HG03460 (cell line): ENCODE measurements at regions not wholly inside any gene's neighbourhood (a gene's known extent, or its start where the extent isn't known, plus 50 kb on each side); places are given as distances from the start of the nearest gene placed in this dataset.
"Not testable (repeated sequence)": the region's sequence is repeated elsewhere in the genome, so short reads cannot be mapped to it uniquely, and the experiment has no call there.

Experiments used
- ATAC-seq: cut with Tn5 transposase; IDR thresholded peaks from one replicate; pipeline ENCODE4 v1.9.1; 2021; ENCODE audit not compliant: unreplicated experiment

DNA sequence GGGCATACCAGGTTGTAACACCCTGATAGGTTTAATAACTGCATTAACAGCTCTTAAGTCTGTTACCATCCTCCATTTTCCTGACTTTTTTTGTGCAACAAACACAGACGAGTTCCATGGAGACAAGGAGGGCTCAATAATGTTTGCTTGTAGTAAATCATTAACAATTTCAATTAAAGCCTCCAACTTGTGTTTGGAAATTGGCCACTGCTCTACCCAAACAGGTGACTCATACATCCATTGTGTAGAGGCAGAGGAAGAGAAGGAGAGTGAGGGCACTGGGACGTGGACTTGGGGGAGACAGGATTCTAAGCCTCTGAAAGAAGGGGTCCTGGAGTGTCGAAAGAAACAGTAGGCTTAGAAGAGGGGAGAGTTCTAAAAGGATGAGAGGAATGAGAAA is 213.6 kb upstream of the KCNN2 start:
- no peak for ATAC-seq

DNA sequence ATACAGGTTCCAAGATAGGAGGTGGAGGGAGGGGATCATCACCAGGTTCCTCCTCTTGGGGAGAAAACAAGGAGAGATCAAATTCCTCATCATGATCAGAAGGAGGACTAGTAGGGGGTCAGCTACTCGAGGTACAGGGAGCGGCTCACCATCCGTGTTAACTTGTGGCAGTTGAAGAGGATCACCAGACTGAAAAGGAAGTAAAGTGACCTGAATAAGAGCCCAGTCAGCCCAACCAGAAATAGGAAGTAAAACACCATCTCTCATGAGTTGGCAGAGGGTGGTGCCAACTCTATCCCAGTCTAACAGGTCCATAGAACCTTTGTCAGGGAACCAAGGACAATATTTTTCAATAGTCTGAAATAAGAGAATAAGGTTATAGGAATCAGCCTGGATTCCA is 213.1 kb upstream of the KCNN2 start:
- not testable (repeated sequence) for ATAC-seq

DNA sequence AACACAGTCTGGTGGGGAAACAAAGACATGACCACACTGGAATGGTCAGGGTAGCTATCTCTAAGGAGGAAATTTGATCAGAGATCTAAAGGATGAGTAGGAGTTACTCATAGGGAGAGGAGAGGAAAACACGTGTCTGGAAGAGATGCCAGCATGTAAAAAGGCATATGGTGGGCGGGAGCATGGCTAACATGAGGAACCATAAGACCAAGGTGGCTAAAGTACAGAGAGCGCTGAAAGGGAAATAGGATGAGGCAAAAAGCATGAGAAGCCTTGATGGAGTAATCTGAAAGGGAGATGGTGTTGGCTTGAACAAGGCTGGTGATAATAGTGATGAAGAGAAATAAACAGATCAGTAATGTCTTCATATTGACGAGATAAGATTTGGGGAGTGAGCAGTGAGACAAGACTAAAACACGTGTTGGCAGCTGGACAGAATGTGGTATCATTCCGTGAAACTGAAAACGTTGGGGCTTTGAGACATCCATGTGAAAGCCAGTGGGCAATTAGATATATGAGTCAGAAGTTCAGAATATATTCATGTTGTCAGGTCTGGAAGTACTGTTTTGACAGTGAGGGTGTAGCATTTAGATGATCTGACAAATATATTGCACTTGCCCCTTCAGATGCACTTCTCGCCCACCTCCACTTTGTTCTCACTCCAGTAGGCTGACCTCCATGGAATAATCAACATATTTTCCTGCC is 209.1 kb upstream of the KCNN2 start:
- no peak for ATAC-seq

DNA sequence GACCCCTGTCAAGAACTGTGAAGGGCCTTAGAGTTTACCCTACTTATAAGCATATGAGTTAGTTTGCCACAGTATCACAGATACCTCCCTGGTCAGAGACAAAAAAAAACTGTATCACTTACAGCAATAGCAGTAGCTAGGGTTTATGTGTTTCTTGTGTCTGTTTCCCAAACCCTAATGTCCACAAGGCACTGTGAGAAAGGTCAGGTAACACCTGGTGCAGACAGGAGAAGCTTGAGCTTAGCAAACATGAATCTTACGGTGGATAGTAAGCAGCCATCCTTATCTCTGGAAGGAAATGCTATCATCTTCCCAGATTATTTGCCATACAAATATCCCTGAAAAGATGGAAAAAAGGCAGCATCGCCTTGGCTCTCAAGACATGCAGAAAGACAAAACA is 208.5 kb upstream of the KCNN2 start:
- ATAC-seq: no peak

DNA sequence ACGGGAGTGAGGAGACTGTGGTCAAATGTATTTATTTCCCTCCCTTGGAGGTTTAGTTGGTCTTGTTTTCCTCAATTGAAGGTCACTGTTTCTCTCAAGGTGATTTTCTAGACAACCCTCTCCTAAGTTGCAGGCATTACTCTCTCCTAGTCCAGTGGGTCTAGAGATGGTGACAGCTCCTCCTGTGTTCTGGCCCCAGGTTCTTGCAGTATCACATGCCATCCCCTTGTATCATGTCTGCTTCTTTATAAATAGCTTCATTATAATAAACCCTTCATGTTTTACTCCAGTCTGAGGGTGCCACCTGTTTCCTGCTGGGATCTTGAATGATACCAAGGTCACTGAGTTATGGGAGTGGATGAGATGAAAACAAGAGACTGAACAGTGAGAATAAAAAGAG is 208.0 kb upstream of the KCNN2 start:
- no peak for ATAC-seq

DNA sequence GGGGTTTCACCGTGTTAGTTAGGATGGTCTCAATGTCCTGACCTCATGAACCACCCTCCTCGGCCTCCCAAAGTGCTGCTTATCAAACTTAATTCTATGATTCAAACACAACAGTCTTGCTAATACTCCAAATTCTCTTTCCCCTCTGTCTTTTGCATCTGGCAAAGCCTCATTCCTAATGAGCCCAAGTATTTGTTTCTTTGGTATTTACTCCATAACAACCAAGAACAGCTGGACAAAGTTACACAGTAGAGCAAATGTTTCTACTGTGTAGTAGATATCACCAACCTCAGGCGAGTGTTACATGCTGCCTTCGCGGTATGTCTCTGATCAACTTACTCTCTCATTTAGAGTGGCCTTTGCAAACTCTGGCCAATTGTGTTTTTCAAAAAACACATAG is 195.8 kb upstream of the KCNN2 start:
- ATAC-seq: no peak

DNA sequence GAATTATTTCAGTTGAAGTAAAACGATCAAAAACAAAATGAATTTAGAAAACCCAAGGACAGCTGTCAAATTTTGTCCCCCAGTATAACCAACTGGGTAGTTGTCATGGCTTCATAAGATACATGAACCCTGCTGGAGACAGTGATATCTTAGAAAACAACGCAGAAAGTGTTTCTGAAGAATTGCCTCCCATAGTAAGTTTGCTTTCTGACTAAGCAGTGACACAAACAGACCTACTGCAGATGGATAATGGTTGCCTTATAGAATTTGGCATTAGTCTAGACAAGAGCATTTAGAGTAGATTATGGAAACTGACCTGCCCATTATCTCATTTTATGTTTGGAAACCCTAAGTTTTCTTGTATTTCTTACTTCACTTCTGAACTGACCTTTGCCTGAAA is 187.7 kb upstream of the KCNN2 start:
- no peak for ATAC-seq

DNA sequence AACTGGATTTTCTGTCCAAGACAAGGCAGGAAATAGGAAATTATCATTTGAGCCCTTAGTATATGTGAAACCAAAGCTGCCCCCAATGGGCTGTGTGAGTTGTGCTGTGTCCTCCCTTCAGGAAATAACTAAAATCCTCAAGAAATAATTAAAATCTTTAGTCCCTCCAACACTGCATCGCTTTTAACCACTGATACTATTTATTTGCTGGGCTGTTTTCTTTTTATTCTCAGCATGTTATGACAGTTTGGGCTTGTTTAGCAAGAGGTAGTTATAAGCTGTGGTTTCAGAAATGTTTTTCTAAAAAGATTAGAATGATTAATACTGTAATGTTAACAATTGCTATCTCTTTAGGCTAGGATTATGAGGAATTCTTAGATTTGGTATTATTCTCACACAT is 187.0 kb upstream of the KCNN2 start:
- no peak for ATAC-seq

DNA sequence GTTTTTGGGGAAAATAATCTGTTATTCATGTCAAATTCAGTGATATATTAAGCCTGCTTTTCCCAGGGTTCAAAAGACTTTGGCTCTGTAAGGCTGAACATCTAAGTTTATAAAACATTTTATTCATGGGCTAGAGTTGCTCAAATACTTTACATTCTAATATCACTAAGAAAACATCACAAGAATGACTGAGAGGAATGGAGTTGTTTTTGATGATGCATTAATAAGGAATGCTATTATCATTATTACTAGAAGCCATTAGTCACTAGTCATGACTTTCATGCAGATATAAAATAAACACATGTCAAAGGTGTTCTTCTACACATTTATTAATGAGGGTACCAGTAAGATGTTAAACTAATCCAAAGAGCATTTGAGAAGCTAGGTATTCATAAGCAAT is 185.5 kb upstream of the KCNN2 start:
- no peak for ATAC-seq

DNA sequence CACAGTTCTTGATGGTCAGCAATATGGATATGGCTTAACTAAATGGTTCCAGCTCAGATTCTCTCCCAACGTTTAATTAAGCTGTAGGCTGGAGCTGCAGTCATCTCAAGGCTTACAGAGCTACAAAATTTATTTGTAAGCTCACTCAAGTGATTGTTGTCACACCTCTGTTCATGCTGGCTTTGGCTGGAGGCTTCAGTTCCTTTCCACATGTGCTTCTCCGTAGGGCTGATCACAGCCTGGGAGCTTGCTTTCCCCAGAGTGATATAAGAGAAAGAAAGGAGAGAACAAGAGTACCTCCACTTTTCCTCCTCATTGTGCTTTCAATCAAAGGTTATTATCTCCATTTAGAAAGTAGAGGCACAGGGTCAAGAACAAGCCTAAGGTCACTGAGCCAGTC is 182.7 kb upstream of the KCNN2 start:
- no peak for ATAC-seq

DNA sequence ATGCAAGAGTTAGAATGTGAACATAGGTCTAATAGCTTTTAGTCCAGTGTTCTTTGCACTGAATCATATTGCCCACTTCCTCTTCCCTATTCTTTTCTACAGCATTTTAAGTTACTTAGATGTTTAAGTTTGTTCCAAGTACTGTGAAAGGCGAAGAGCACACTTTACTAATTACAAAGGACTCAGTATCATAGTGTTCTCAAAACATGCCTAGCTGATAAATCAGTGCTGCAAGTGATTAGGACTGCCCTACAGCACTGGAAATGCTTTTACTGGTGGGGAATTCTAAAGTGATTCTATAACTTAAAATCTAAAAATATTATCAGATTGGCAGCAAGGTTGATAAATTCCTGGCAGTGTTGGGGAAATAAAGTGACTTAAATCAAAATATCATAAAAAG is 177.9 kb upstream of the KCNN2 start:
- ATAC-seq: no peak

DNA sequence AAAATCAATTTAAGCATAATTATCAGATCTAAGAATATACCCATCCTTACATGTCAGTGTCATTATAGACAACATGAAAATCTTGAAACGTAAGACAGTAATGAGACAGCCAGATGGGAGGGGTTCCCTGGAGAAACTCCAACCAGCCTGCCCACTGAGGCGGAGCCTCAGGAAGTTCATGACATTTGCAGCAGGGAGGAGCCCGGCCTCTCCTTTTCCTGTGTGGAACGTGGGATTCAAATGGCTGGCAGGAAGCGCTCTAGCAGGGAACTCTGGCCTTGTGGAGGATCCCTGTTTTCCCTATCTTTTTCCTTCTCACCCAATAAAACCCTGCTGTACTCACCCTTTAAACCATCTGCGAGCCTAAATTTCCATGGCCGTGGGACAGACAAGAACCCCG is 176.6 kb upstream of the KCNN2 start:
- no peak for ATAC-seq

DNA sequence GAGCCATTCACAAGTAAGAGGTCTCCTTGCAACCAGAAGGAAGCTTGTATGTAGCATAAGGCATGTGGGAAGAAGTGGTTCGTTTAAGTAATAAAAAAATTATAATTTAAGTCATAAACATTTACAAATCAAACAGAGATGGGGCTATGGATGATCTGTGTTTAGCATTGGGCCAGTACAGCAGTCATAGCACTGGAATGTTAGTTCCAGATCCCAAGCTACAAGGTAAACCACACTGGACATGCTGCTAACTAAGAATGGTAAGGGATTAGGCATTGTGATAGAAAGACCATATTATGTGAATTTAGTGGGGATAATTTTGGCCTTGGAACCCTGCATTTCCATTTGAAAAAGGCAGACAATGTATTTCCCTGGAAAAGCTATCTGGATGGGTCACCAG is 170.4 kb upstream of the KCNN2 start:
- ATAC-seq: no peak

DNA sequence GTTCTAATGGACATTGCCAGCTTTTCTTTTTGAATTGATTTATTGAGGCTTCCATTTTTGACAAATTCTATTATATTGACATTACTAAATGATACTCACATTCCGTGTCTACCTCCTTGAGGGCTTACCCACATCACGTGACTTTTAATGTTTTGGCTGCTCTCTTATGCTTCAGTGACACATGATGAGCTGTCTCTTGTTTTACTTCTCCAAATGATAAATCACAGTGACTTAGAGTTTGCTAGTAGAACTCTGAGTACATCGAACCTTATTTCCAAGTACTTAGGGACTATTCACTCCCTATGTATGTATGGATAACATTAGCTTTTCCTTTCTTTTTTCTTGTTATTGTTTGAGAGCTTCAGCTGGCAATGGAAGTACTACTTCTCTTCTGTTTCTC is 169.8 kb upstream of the KCNN2 start:
- ATAC-seq: no peak

DNA sequence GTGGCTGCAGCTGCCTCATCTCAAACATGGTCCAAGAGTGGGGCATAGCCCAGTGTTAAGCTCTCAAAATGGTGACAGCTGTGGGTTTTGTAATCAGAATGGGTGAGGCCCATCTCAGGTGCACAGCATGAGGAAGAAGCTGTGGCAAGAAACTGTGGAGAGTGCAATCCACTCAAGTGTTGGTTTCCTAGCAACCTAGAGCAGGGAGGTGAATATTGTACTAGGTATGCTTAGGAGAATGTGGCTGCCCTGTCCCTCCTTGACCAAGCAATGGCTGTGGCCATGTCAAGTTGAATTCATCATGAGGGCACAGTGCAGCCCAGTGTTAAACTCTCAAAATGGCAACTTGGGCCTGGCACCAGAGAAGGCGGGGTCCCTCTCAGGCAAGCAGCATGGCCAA is 160.5 kb upstream of the KCNN2 start:
- no peak for ATAC-seq

DNA sequence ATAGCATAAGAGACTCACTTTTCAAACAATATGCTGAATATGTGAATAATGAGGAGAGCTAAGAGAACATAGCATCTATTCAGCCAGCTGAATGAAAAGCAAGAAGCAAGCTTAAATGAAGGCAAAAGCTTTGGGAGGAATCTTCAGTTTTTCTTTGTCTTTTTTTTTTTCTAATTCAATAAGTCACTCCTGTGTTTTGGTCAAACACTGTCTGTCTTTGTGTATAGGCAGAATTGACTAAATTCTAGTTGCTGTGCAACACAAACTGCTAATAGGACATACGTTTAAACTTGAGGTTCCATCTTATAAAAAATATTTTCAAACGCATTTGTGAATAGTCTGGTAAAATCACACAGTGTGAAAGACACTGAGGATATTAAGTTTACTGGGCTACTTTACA is 156.9 kb upstream of the KCNN2 start:
- no peak for ATAC-seq

DNA sequence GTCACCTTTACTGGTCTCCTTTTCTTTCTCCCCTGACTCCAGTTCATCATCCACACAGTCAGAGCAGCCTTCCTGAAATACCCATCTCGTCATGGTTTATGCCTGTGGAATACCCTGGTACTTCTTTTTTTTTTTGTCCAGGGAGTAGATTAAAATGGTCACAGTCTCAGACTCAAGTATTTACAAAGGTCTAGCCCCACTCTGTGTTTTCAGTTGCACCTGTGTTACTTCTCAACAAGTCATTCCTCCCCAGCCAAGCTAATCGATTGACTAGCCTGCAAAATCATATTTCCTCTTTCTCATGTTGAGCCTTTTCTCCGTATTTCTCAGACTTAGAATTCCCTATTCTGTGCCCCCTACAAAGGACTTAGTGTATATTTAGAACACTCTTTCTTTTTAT is 155.2 kb upstream of the KCNN2 start:
- ATAC-seq: no peak

DNA sequence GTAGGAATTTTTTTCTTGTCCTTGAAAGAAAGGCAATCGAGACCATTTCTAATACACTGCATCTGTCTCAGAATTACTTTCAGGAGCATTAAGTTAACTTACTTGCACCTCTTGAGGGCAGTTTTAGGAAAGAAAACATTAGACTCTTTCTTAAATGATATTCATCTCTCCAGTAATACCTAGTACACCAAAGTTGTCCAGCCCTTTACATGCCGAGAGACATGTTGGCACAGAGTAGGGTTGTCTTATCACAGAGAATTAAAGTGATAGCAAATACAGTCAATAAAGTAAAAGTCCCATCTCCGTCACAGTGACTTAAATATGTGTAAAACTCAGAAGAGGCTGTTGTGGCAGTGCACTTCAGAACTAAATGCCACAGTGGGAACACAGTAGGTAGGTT is 154.3 kb upstream of the KCNN2 start:
- ATAC-seq: no peak

DNA sequence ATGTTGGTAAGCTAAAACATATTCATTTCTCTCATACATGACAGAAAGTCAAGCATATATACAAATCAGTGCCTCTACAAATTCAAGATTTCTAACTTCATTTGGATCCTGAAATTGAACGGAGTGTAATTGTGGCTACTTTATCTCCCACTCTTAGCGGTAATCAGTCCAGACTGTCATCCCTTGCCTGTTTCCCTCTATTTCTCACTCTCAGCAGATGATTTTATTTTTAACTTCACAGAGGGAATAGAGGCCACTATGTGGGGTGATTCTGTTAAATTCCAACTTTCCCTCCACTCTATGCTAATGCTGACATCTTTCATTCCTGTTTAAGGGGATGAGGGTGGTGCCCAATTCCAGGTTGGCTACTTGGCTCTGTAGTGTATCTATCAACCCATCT is 153.8 kb upstream of the KCNN2 start:
- no peak for ATAC-seq

DNA sequence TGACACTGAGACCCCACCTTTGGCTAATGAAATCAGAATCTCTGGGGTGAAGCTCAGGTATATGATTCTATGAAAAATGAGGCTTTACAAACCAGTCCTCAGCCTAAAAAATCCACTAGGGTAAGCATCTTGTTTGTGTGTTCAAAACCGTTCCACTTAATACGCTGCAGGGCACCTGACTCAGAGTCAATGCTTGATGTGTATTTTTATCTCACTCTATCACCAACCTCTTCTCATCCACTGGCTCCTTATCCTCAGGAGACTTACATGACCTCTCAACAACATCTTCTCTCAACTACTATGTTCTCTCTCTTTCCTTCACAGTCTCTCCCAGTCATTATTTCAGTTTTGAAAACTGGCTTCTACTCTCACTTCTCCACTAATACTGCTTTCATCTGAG is 153.3 kb upstream of the KCNN2 start:
- no peak for ATAC-seq

DNA sequence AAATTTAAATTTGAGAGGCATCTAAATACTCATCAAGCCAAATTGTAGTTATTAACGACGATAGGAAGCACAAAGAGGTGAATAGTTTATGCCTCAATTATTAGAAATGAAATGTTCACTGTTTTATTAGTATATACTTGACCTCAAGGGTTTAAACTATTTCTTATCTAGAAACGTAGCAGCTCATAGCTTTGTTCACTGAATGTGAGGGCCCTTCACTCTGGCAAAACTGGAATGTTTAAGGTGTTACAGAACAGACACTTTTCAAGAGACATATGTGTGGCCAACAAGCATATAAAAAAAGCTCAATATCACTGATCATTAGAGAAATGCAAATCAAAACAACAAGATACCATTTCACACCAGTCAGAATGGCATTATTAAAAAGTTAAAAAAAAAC is 151.2 kb upstream of the KCNN2 start:
- ATAC-seq: no peak

DNA sequence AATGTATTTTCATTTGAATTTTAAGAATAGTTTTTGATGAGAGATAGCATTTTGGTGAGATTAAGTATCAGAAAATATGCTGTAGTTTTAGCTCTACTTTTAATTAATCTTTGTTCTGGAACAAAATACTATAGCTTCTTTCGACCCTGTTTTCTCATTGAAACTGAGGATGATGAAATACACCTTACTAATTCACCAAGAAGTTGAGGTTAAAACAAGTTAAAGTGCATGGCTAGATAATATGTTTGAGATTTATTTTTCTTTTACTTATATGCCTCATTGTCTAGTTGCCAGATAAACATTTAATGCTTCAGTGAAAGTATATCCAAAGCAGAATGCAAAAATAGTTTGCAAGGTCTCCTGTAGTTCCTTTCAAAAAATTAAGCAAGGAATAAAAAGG is 140.1 kb upstream of the KCNN2 start:
- no peak for ATAC-seq

DNA sequence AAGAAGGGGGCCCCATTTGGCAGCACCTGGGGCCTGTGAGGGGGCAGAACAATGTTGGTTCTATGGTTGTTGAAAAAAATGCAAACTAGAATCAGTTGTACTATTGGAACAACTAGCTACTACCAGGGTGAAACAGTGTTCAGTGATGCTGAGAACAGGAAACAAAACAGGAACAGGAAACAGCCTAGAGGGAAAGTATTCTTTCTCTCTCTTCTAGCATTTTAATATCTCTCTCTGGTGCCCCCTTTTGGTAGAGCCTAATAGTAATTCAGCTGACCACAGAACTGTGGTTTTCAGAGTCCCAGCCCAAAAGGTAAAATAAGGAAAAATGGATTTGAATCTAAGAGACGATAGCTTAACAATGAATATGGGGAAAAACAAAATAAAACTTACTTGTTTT is 138.0 kb upstream of the KCNN2 start:
- no peak for ATAC-seq

DNA sequence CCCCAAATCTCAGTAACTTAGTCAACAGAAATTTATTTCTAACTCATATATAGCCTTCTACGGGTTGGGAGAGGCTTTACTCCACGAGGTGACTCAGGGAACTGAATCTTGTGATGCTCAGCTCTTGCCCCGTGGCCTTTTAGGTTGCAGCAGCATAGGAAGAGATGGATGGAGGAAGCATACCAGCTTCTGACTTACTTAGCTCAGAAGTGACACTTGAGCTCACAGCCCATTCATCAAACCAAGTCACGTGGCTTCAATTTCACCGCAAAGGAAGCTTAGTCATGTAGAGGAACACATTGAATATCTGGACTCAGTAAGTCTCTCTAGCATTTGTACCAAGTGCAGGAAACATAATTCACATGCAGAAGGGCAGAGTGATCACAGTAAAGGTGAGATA is 124.1 kb upstream of the KCNN2 start:
- no peak for ATAC-seq
